Endothelial cell of umbilical vein (primary cell): ENCODE measurements at regions not wholly inside any gene's neighbourhood (a gene's known extent, or its start where the extent isn't known, plus 50 kb on each side); places are given as distances from the start of the nearest gene placed in this dataset.
"Not testable (repeated sequence)": the region's sequence is repeated elsewhere in the genome, so short reads cannot be mapped to it uniquely, and the experiment has no call there.

Experiments
- EZH2 ChIP-seq: IDR thresholded peaks from 2 replicates; pipeline ENCODE4 v1.6.1; 2012; ENCODE audit warnings: borderline replicate concordance, low read depth, mild to moderate bottlenecking, moderate library complexity, low read length, inconsistent platforms; ENCODE audit not compliant: severe bottlenecking
- JUN ChIP-seq: IDR thresholded peaks from 2 replicates; pipeline ENCODE4 v1.6.1; 2011; ENCODE audit warnings: borderline replicate concordance, low read depth; ENCODE audit not compliant: insufficient read length, insufficient read depth
- MYC ChIP-seq: IDR thresholded peaks from one replicate; pipeline ENCODE4 v1.6.1; 2011; ENCODE audit warnings: mild to moderate bottlenecking, low read depth, low read length
- POLR2A ChIP-seq: IDR thresholded peaks from 2 replicates; pipeline ENCODE4 v1.6.1; 2012; ENCODE audit warnings: low read depth, mild to moderate bottlenecking, control low read depth, low read length
- POLR2AphosphoS5 ChIP-seq: IDR thresholded peaks from 2 replicates; pipeline ENCODE4 v1.6.1; 2012; ENCODE audit warnings: low read depth, mild to moderate bottlenecking, control low read depth, low read length, moderate library complexity; ENCODE audit not compliant: insufficient read depth
- TF ChIP-seq, protein P1 (sequence below), 2 donors: IDR thresholded peaks; 1 replicate in 1 of 2; 2 replicates in 1 of 2; pipeline ENCODE4 v1.5.1; 2011; ENCODE audit warnings: low read length in 2 of 2, mild to moderate bottlenecking in 2 of 2, moderate library complexity in 2 of 2, control low read depth in 1 of 2, inconsistent platforms in 1 of 2, low read depth in 1 of 2; ENCODE audit not compliant: insufficient read depth in 1 of 2; ENCODE audit errors: extremely low read depth in 1 of 2
- TF ChIP-seq, protein P2 (sequence below): IDR thresholded peaks from 2 replicates; pipeline ENCODE4 v1.6.1; 2011; ENCODE audit not compliant: insufficient read depth, insufficient read length

DNA sequence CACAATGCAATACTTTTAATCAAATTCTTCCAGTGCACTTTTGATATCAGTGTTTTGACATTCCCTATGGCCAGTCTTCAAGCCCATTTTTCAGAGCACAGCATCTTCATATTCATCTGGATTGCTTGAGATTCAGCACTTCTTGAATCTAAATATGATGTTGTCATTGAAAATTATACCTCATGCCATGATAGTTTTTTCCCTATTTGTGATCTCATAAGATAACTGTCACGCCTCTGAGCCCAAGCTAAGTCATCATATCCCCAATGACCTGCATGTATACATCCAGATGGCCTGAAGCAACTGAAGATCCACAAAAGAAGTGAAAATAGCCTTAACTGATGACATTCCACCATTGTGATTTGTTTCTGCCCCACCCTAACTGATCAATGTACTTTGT lies 117.6 kb upstream of the F3 start:
- TF ChIP-seq, protein P1, sequence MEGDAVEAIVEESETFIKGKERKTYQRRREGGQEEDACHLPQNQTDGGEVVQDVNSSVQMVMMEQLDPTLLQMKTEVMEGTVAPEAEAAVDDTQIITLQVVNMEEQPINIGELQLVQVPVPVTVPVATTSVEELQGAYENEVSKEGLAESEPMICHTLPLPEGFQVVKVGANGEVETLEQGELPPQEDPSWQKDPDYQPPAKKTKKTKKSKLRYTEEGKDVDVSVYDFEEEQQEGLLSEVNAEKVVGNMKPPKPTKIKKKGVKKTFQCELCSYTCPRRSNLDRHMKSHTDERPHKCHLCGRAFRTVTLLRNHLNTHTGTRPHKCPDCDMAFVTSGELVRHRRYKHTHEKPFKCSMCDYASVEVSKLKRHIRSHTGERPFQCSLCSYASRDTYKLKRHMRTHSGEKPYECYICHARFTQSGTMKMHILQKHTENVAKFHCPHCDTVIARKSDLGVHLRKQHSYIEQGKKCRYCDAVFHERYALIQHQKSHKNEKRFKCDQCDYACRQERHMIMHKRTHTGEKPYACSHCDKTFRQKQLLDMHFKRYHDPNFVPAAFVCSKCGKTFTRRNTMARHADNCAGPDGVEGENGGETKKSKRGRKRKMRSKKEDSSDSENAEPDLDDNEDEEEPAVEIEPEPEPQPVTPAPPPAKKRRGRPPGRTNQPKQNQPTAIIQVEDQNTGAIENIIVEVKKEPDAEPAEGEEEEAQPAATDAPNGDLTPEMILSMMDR (IDR thresholded peaks at IDR 0.05; ENCODE audit: extremely low read depth in 1 of 2, insufficient read depth in 1 of 2, low read depth in 1 of 2, low read length in 2 of 2) = not testable (repeated sequence)
- TF ChIP-seq POLR2A, POLR2AphosphoS5, EZH2, JUN, MYC: not testable (repeated sequence)
- TF ChIP-seq, protein P2, sequence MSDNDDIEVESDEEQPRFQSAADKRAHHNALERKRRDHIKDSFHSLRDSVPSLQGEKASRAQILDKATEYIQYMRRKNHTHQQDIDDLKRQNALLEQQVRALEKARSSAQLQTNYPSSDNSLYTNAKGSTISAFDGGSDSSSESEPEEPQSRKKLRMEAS = not testable (repeated sequence)
